ENCODE measurements at regions not wholly inside any gene's neighbourhood (a gene's known extent, or its start where the extent isn't known, plus 50 kb on each side); places are given as distances from the start of the nearest gene placed in this dataset.
A peak's percentile ranks its signal among the peaks of the same experiment; 100 is the strongest.

DNA sequence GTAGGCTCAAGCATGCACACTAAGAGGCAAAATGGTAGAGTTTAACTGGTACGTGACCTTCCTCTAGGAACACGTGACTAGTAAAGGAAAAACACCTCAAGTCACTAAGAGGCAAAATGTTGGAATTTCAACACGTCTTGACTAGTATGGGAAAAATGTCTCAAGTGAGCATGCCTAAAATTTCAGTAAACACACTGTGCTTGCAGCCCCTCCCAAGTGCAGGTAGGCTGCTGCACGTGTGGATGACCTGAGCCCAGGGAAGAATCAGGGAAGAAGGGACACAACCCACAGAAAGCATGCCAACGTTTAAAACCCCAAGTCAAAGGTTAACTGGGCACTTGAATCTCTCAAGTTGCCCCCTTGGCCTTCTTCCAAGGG is 162.2 kb downstream of the TENT5A start (continued):
- TF ChIP-seq ETS1 (IDR thresholded peaks at IDR 0.05) (no peak), JUNB (IDR thresholded peaks at IDR 0.05; ENCODE audit: unreplicated experiment) (no peak), POLR2AphosphoS5 (IDR thresholded peaks at IDR 0.05; ENCODE audit: low read depth) (no peak), NANOG (IDR thresholded peaks at IDR 0.05; ENCODE audit: borderline replicate concordance) (no peak), ZNF331 (CRISPR knock-in tag; IDR thresholded peaks at IDR 0.05; ENCODE audit: low read depth) (no peak), STAT1 (IDR thresholded peaks at IDR 0.05; ENCODE audit: unreplicated experiment) (no peak)
- TF ChIP-seq, protein P1, sequence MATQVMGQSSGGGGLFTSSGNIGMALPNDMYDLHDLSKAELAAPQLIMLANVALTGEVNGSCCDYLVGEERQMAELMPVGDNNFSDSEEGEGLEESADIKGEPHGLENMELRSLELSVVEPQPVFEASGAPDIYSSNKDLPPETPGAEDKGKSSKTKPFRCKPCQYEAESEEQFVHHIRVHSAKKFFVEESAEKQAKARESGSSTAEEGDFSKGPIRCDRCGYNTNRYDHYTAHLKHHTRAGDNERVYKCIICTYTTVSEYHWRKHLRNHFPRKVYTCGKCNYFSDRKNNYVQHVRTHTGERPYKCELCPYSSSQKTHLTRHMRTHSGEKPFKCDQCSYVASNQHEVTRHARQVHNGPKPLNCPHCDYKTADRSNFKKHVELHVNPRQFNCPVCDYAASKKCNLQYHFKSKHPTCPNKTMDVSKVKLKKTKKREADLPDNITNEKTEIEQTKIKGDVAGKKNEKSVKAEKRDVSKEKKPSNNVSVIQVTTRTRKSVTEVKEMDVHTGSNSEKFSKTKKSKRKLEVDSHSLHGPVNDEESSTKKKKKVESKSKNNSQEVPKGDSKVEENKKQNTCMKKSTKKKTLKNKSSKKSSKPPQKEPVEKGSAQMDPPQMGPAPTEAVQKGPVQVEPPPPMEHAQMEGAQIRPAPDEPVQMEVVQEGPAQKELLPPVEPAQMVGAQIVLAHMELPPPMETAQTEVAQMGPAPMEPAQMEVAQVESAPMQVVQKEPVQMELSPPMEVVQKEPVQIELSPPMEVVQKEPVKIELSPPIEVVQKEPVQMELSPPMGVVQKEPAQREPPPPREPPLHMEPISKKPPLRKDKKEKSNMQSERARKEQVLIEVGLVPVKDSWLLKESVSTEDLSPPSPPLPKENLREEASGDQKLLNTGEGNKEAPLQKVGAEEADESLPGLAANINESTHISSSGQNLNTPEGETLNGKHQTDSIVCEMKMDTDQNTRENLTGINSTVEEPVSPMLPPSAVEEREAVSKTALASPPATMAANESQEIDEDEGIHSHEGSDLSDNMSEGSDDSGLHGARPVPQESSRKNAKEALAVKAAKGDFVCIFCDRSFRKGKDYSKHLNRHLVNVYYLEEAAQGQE (IDR thresholded peaks at IDR 0.05; ENCODE audit: unreplicated experiment), result no peak

DNA sequence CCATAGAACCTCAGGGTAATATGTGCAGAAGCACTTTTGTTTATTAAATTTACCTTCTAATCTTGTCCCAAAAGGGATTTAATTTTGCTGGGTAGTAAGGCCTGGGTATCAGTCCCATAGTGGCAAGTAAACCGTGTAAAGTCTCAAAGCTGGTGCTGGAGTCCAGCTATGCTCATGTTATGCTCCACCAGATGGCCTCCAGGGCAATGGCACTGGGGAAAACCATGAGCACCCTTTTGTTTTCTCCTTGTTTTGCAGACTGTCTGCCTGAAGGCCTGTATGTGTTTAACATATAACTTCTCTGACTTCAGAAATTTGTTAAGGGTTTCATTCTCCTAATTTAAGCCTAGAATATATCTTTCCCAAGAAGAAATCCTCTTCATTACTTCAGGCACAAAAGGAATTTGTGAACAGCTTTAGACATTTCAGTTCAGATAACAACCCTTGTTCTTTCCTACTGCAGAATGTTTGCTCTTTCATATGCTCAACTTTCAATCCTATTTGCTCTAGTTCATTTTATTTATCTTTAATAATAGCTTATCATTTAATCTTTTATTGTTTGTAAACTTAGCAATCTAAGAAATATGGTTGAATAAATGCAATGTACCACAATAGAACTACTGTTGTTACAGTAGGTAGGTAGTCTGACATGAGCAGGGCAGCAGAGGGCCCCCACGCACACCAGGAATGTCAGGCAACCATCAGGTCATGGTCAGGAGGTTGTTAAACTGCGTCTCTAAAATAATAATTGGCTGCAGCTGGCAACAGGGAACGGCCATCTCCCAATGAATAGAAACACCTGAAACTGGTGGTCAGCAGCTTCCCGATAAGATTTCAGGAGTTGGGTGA is 162.8 kb downstream of the TENT5A start:
- Histone ChIP-seq H3K79me2 (replicated peaks; ENCODE audit: insufficient read depth) (no peaks in the 10 kb centered on the region), H3K4me3 (no peak overlapping the region), H3K9me2 (ENCODE audit: insufficient read depth) (peaks cover 6% of the 10 kb centered on the region; the same call in 1 of the 2 replicates), H3K36me3 (ENCODE audit: insufficient read depth) (no peaks in the 10 kb centered on the region), H3K4me1 (ENCODE audit: insufficient read depth) (no peaks in the 10 kb centered on the region), H3K4me2 (no peak overlapping the region), H3K27ac (ENCODE audit: low read depth) (no peak overlapping the region), H3F3A (replicated peaks; ENCODE audit: low read depth) (no peaks in the 10 kb centered on the region), H4K20me1 (replicated peaks; ENCODE audit: insufficient read depth) (no peaks in the 10 kb centered on the region), H2AFZ (no peak overlapping the region), H3K27me3 (ENCODE audit: insufficient read depth) (no peaks in the 10 kb centered on the region)
- Mint-ChIP-seq H3K4me3 (no peak overlapping the region), H3K27me3 (ENCODE audit: insufficient read depth, low read depth, poor library complexity) (peaks cover 3% of the 10 kb centered on the region), H3K27ac (no peak overlapping the region), H3K9me3 (no peaks in the 10 kb centered on the region), H3K4me1 (no peaks in the 10 kb centered on the region), H3K36me3 (ENCODE audit: low read depth) (no peaks in the 10 kb centered on the region)
- DNase-seq (ENCODE audit: low spot score) (peak; percentile 5), ATAC-seq (peak; percentile 54)
- TF ChIP-seq ZNF331 (CRISPR knock-in tag; IDR thresholded peaks at IDR 0.05; ENCODE audit: low read depth), result no peak
- TF ChIP-seq, protein P1 (IDR thresholded peaks at IDR 0.05; ENCODE audit: unreplicated experiment), result no peak
- no peak for TF ChIP-seq ETS1 (IDR thresholded peaks at IDR 0.05)
- TF ChIP-seq EZH2phosphoT487 (IDR thresholded peaks at IDR 0.05; ENCODE audit: unreplicated experiment), result no peak
- TF ChIP-seq EZH2 (IDR thresholded peaks at IDR 0.05; ENCODE audit: low read depth, unreplicated experiment), result no peak

Data from GM23338 (cell line).